HG02981 (cell line): ENCODE measurements at regions not wholly inside any gene's neighbourhood (a gene's known extent, or its start where the extent isn't known, plus 50 kb on each side); places are given as distances from the start of the nearest gene placed in this dataset.
A peak's percentile ranks its signal among the peaks of the same experiment; 100 is the strongest.
"Not testable (repeated sequence)": the region's sequence is repeated elsewhere in the genome, so short reads cannot be mapped to it uniquely, and the experiment has no call there.

ENCODE experiments used
- ATAC-seq: cut with Tn5 transposase; IDR thresholded peaks from one replicate; pipeline ENCODE4 v1.9.1; 2021; ENCODE audit warnings: mild to moderate bottlenecking, moderate library complexity; ENCODE audit not compliant: unreplicated experiment

DNA sequence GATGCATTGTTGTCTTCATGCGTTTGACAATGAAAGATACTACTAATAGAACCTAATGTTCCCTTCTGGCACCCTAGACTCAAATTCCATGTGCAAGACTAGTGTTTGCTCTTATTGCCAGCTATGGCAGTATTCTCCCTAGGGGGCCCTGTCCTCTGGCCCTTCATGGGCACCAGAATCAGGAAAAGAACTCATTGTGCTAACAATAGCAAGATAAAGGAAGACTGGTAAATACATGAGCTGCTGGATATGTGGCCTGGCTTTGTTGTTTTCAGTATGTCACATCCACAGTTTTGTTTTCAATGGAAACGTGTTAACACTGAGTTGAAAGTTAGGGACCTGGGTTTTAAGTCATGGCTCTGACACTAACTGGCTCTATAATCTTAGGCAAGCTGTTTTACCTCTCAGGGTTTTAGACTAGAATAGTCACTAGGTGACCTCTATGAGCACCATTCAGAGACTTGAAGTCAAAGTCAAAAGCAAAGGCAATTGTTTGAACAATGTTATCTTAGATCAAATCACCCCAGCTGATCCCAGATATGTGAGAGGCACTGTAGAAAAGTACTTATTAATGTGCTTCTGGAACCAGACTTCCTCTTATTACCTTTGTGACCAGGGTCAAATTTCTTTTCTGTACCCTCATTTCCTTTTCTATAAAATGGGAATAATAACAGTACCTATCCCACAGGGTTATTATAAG is 253.7 kb upstream of the DIAPH2 start:
- ATAC-seq: no peak

DNA sequence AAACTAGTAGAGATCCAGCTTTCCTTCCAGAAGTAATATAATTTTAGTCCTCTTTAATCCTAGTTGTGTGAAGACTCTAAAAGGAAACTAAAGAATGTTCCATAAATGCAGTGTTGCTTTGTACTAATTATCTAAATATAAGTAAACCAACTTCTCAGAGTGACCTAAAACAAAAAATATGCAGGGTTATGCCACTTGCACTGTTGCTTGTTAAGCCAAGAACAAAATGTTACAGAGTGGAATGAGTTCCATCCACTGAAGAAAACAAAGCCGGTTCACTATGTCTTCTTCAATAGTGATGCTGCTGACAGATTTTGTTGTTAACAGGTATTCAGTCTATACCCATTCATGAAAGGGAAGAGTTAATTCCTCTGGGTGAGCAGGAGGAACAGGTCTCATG is 252.0 kb upstream of the DIAPH2 start:
- no peak for ATAC-seq

DNA sequence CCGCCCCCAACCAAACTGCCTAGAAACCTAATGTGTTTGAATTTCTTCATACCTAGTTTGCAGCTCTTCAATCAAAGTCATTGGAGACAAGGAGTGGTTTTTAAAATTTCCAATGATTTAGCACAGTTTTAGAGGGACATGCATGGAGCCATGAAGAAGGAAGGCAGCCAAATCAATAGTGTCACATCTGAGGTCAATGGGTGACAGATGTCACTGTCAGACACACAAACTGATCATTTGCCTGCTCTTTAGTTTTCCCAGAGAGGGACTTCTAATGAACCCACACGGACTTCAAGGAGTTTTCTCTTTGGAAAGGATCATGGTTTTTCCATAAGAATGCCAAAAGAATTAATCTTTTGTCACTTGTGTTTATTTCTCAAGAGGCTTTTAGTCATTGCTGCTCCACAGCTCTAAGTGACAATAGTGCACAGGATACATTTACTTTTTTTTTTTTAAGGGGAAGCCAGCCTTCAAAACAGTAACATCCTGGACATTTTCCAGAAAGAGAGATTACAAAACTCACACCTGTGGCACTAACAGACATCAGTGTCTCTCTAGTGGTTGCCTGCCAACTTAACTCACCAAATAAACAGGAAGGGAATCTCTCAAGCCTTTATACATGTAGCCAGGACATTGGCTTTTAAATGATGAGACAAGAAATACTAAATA is 251.1 kb upstream of the DIAPH2 start:
- ATAC-seq: no peak

DNA sequence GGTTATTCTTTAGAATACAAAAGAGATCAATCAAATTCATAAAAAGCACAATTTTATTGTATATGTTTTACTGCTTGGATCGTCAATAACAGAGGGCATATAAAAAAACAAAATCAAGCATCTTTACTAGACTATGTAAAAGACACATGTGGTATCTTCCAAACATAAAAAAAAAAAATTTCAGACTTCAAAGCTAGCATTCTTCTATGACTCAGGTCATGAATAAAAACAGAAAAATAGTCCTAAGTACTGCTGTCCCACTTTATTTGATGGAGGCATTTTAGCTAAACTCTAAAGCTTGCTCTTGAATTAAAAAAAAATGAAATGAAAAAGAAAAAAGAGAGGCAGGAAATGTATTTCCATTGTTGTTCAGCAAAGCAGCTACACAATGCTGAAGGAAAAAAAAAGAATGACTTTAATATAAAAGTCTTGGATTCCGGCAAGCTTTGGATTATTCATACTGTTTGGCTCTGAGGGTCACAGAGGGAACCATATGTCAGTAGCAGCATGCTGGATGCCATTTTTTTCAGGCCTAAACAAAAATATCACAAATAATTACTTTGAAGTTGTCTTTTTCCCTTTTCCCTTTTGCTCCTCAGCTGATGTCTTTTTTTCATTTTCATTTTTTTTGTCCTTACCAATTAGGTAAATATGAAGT is 249.1 kb upstream of the DIAPH2 start:
- no peak for ATAC-seq

DNA sequence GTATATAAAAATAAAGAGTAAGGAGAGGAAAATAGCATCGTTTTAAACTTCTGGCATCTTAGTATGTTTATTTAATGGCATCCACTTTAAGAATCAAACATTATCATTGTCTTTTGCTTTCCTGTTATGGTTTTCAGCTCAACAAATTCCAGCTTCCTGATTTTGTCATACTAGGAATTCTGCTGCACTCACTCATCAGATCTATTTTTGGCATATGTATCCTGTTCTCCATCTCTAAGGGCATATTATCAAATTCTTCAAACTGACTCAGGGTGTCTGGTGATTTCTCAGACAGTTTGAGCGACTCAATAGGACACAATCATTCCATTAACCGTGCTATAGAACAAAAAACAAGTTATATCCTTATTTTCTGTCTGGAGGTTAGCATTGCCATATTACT is 248.5 kb upstream of the DIAPH2 start:
- ATAC-seq: no peak

DNA sequence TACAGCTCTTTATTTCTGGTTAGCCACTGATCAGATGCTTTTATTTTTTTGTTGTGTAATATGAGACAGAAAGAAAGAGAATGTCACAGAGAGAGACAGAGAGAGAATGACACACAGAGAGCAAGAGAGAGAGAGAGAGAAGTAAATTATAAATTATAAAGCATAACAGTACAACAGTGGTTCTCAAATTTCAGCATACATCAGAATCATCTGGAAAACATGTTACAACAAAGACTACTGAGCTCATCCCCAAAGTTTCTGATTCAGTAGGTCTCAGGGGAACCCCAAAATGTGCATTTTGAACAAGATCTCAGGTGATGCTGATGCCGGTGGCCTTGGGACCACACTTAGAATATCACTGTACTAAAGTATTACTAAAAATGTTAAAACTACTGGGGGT is 245.8 kb upstream of the DIAPH2 start:
- ATAC-seq: no peak

DNA sequence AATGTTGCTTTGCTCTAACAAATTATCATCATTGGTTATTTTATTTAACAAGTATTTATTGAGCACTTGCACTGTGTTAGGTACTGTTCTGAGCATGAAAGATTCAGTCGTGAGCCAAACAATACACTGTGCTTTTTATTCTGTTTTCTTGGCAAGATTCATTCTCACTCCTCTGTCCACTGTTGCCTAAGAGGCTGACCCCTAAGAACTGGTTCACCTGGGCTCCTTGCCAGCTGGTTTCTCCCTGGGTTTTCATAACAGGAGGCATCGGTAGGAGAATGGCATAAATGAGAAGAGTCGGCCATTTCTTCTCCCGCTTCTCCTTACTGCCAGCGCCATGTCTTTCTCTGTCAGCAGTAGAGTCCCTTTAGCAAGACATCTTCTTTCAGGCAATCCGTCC is 243.7 kb upstream of the DIAPH2 start:
- no peak for ATAC-seq

DNA sequence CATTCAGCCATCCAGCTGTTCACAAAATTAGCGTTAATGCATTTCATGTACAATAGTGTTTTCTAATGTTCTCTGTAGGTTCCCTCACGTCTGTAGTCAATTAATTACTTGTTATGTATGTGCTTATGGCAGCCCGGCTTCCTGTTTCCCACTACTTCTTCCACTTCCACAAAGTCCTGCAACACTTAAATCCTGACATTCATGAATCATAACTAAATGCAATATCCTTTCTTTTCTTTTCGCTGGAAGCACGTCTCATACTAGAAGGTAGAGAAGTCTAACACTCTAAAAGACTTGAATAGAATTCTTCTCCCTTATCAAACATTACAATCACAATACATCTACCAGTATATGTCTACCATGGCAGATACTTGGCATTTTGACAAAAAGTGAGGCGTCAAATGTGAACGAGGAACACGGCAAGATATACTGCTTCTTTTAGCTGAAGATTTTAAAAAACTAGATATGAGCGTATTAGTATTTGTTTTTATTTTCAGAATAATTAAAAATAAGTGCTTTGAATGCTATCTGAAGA is 239.0 kb upstream of the DIAPH2 start:
- ATAC-seq: no peak

DNA sequence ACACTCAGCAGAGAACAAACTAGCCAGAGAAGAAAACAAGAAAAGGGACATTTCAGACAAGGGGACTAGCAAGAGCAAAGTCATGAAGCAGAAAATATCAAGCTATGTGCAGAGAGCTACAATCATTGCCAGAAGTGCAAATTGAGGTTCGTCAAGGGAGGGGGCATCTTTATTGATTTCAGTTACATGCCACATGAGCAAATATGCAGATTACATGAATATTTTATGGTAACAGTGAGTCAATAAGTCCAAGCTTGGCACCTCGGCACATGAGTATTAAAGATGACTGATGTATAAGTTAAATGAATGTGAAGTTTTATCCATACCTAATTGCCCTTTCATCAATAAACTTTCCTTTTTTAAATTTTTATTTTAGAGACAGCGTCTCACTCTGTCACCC is 238.1 kb upstream of the DIAPH2 start:
- no peak for ATAC-seq

DNA sequence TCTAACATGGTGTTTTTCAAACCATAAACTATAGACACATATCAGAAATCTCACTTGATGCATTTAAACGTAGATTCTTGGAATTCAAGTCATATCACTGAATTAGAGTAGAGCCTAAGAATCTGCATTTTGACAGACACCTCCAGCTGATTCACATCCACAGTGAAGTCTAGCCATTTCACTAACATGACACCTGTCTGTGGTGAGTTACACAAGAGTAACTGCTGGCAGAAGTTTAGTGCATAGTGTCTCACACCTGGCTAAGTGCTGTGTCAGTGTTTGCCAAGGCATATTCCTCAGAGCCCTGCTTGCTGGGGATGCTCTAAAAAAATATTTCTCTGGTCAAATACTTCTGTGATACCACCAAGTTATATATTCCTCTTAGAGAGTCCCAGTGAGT is 237.5 kb upstream of the DIAPH2 start:
- no peak for ATAC-seq

DNA sequence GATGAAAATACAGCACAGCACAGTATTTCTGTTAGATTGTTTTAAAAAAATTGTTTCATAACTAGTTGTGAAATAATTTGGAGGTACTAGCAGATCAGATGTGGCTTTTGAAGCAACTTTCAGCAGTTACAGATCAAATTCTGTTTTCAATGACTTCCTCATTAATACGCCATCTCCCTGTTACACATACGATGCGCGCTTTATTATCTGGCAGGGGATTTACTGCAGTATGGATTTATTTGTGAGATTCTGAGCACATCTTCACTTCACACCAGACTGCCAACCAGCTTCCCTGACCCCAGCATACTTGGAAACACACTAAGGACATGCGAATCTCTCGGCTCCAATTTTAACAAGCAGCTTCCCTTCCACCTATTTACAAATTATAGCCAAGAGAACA is 235.5 kb upstream of the DIAPH2 start:
- no peak for ATAC-seq

DNA sequence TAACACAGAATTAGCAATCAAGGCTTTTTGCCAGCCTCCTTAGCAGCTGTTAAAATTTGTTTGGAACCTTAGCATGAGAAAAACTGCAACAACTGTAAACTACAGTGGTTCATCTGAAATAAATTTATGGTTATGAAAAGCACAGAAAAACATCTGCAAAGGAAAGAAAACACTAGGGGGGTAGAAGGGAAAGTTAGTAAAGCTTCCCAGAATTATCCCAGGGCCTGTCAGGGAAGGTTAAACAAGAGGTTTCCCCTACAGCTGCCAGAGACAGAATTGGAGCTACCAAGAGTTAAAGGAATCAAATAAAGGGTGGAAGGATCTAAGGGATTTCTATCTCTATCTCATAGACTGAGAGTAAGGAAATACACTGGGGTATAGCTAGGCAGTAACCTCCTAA is 234.7 kb upstream of the DIAPH2 start:
- no peak for ATAC-seq

DNA sequence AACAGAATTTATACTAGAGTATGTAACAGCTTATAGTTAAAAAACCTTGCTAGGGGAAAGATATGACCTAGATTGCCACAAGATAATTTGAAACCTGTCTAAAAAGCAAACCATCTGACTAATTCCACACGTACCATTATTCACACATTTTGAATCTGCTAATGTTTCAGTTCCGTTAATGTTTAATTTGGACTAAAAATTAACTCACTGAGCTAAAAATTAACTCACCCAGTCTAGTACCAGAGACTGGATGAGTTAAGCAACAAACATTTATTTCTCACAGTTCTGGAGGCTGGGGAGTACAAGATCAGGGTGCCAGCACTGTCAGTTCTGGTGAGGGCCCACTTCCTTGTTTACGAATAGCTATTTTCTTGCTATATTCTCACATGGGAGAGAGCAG is 231.5 kb upstream of the DIAPH2 start:
- ATAC-seq: peak; percentile 87

DNA sequence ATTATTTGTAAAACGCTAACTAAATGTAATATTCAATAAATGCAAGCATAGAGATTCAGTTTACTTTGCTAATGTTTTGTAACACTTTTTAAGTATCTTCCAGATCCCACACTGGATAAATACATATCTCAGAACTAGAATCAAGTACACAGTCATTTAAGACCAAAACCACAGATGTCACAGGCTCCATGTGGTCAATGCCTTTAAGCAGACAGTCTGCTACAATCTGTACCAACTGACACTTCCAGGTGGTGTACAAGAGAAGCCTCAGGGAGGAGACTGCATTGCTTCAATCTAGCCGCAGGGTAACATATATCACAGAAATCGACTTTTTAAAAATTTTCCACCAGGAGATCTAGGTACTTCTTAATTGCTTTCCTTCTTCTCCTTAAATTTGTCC is 229.6 kb upstream of the DIAPH2 start:
- peak; percentile 42 for ATAC-seq

DNA sequence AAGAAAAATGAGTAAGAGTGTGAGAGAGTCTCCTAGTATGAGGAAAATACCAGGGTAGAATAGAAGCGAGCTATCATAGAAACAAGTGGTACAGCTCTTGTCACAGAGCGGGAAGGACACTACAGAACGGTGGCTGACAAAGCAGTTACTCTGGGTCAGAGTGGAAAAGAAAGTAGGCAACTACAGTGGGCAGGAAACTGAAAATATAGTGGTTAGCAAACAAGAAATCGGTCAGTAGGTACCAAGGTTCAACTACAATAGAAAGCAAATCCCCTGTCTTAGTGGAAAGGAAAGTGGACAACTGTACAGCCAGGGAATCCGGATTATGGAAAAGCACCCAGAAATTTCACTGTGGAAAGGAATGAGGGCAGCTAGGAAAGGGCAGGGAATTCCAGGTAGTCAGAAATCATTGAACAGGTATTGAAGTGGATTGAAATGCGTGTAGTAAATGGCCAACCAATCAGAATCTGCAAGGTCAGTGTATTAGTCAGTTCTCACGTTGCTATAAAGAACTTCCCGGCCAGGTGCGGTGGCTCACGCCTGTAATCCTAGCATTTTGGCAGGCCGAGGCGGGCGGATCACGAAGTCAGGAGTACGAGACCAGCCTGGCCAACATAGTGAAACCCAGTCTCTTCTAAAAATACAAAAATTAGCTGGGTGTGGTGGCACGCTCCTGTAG is 219.6 kb upstream of the DIAPH2 start:
- ATAC-seq: no peak

DNA sequence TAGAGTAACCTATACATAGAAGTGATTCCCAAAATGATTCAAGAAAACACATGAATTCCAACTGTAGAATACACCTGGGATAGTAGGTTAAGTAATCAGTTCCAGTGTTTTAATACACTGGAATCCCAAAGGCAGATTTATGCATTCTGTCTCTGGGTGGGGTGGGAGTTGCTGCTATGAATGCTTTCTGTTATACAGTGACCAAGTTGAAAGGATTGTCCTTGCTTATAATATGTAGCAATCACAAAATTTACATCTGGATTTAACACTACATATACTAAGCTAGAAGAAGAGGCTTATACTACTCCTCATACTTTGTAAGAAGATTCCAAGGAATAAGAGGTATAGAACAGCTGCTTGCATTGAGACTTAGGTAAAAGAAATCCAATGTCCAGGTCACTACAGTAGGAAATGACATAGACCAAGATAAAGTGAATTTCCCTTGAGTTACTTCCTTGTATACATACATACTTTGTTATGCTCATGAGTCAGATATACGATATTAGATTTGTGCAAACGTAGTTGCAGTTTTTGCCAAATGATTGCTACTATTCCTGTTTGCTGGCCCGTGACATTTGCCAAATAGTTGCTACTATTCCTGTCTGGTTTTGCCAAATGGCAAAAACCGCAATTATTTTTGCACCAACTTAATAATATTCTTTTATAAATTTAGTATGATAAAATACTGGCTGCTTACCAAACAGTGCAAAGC is 210.5 kb upstream of the DIAPH2 start:
- ATAC-seq: no peak

DNA sequence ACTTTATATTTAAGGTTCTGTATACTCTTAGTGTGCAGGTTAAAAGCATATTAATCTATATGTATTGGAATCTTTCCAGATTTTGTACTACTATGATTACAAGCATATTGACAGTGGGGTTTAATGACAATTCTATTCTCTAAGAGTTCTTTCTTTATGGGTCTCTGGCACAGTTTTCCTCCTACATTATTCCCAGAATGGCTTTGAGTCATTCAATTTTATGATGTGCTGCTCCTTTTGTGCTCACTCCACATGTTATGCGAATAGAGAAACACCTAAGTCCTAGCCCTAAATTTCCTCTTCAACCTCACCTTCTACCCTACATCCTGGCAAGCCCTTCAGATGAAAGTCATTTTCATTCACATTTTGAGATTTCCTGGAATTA is 209.9 kb upstream of the DIAPH2 start:
- ATAC-seq: no peak

DNA sequence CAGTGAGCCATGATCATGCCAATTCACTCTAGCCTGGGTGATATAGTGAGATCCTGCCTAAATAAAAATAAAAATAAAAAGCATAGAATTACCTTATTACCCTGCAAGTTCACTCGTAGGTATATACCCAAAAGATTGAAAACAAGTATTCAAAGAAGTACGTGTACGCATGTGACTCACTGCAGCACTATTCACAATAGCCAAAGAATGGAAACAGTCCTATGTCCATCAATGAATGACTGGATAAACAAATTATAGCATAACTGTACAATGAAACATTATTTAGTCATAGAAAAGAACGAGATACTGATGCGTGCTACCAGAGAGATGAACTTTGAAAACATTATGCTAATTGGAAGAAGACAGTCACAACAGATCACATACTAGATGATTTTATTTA is 204.6 kb upstream of the DIAPH2 start:
- ATAC-seq: no peak

DNA sequence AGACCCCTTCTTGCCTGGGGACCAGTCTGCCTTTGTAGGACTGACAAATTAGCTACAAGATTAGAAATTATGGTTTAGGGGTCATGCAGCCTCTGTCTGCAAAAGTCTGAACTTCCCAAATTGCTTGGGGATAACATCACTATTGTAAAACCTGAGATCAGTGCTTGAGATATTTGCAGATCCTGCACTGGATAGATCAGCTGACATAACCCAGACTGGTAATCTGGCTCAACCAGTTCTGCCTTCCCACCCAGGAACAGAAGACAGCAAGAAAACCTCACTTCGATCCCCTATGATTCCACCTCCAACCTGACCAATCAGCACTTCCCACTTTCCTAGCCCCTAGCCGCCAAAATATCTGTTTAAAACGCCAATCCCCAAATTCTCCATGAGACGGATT is 202.8 kb upstream of the DIAPH2 start:
- no peak for ATAC-seq

DNA sequence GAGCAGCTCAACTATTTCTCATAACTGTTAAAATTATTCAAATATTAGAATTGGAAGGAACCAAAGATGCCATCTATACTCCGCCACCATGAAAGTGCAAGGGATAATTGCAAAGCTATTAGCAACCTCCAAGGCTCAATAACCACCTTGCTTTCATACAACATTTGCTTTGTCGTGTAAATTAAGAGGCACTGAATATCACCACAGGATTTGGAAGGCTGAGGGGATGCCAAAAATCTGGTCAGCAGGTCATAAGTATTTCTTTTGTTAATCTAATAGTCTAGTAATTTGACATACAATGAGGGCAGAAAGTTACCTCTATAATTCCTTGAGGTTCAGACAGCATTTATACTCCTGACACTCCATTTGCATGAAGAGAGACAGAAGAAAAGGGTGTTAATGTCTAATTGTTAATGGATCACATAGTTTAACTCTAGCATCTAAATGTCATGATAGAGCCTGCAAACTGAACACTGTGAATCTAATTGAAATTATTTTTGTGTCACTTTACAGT is 200.9 kb upstream of the DIAPH2 start:
- ATAC-seq: no peak

DNA sequence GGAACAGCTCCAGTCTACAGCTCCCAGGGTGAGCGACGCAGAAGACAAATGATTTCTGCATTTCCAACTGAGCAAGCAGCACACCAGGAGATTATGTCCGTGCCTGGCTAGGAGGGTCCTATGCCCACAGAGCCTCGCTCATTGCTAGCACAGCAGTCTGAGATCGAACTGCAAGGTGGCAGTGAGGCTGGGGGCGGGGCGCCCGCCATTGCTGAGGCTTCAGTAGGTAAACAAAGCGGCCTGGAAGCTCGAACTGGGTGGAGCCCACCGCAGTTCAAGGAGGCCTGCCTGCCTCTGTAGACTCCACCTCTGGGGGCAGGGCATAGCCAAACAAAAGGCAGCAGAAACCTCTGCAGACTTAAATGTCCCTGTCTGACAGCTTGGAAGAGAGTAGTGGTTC is 198.0 kb upstream of the DIAPH2 start:
- not testable (repeated sequence) for ATAC-seq
